Mesendoderm (in vitro differentiated cells): ENCODE measurements at regions not wholly inside any gene's neighbourhood (a gene's known extent, or its start where the extent isn't known, plus 50 kb on each side); places are given as distances from the start of the nearest gene placed in this dataset.
"Not testable (repeated sequence)": the region's sequence is repeated elsewhere in the genome, so short reads cannot be mapped to it uniquely, and the experiment has no call there.

Source experiments
- DNase-seq: peaks from one replicate; pipeline ENCODE4 v3.0.0; 2013
- H2AK5ac ChIP-seq: 2 replicates; pipeline ENCODE4 v1.6.1; 2013; ENCODE audit warnings: low read length, inconsistent platforms
- H2BK120ac ChIP-seq: 2 replicates; pipeline ENCODE4 v1.6.1; 2013; ENCODE audit warnings: low read depth, mild to moderate bottlenecking, low read length, moderate library complexity, mixed read lengths
- H2BK15ac ChIP-seq: replicated peaks from 2 replicates; pipeline ENCODE4 v1.6.1; 2013; ENCODE audit warnings: low read depth, mild to moderate bottlenecking, moderate library complexity
- H2BK5ac ChIP-seq: 2 replicates; pipeline ENCODE4 v1.6.1; 2013; ENCODE audit warnings: low read length, inconsistent platforms
- H3K18ac ChIP-seq: 2 replicates; pipeline ENCODE4 v1.6.1; 2013; ENCODE audit warnings: mild to moderate bottlenecking, low read length, mixed read lengths
- H3K23ac ChIP-seq: one replicate; pipeline ENCODE4 v1.6.1; 2013; ENCODE audit warnings: low read length
- H3K27ac ChIP-seq: 2 replicates; pipeline ENCODE4 v1.5.1; 2013; ENCODE audit warnings: low read depth, mild to moderate bottlenecking, inconsistent platforms, low read length, moderate library complexity
- H3K27me3 ChIP-seq: 2 replicates; pipeline ENCODE4 v1.6.1; 2013; ENCODE audit warnings: low read length, control low read depth, mild to moderate bottlenecking, inconsistent platforms; ENCODE audit not compliant: insufficient read depth, poor library complexity
- H3K36me3 ChIP-seq: 2 replicates; pipeline ENCODE4 v1.6.1; 2013; ENCODE audit warnings: low read length, inconsistent platforms; ENCODE audit not compliant: control insufficient read depth, insufficient read depth
- H3K4ac ChIP-seq: one replicate; pipeline ENCODE4 v1.6.1; 2013; ENCODE audit warnings: low read depth, mild to moderate bottlenecking, low read length, moderate library complexity
- H3K4me1 ChIP-seq: 2 replicates; pipeline ENCODE4 v1.6.1; 2013; ENCODE audit warnings: low read depth, low read length, inconsistent platforms; ENCODE audit not compliant: control insufficient read depth
- H3K4me2 ChIP-seq: 2 replicates; pipeline ENCODE4 v1.6.1; 2013; ENCODE audit warnings: low read length
- H3K4me3 ChIP-seq: 2 replicates; pipeline ENCODE4 v1.5.1; 2013; ENCODE audit warnings: mild to moderate bottlenecking, low read length
- H3K56ac ChIP-seq: one replicate; pipeline ENCODE4 v1.6.1; 2013; ENCODE audit warnings: low read length
- H3K79me1 ChIP-seq: 2 replicates; pipeline ENCODE4 v1.6.1; 2013; ENCODE audit warnings: low read length, inconsistent platforms
- H3K79me2 ChIP-seq: 2 replicates; pipeline ENCODE4 v1.6.1; 2013; ENCODE audit warnings: mild to moderate bottlenecking, low read length; ENCODE audit not compliant: control insufficient read depth, insufficient read depth
- H3K9ac ChIP-seq: 2 replicates; pipeline ENCODE4 v1.6.1; 2013; ENCODE audit warnings: low read length, inconsistent platforms
- H4K5ac ChIP-seq: one replicate; pipeline ENCODE4 v1.6.1; 2013; ENCODE audit warnings: low read length
- H4K8ac ChIP-seq: one replicate; pipeline ENCODE4 v1.6.1; 2013; ENCODE audit warnings: low read depth, mild to moderate bottlenecking, control low read depth, low read length, moderate library complexity
- WGBS: extraction: QIAGEN DNeasy Blood & Tissue Kit; methylation state at CpG from one replicate; pipeline ENCODE4 v1.1.7; 2013; ENCODE audit warnings: low lambda C conversion rate, missing lambda C conversion rate; ENCODE audit not compliant: insufficient coverage; ENCODE audit errors: extremely low coverage; 5-methylcytosine and 5-hydroxymethylcytosine counted together

GRCh38 chr2:144774809-144775208, 254.9 kb upstream of the ZEB2 start:
- Histone ChIP-seq H3K27me3 (no peaks in the 10 kb centered on the region), H3K79me1 (no peaks in the 10 kb centered on the region), H2BK15ac (no peak overlapping the region), H2AK5ac (no peak overlapping the region), H3K4ac (no peak overlapping the region), H3K4me3 (no peak overlapping the region), H3K79me2 (no peaks in the 10 kb centered on the region), H3K4me1 (no peaks in the 10 kb centered on the region), H3K36me3 (no peaks in the 10 kb centered on the region), H3K4me2 (no peak overlapping the region), H3K56ac (no peak overlapping the region), H3K18ac (no peak overlapping the region), H2BK5ac (no peak overlapping the region), H3K23ac (no peak overlapping the region), H4K5ac (no peak overlapping the region), H3K9ac (no peak overlapping the region), H4K8ac (no peak overlapping the region), H3K27ac (no peak overlapping the region), H2BK120ac (no peak overlapping the region)
- DNase-seq, result no peak

- DNase-seq, result no peak
- Histone ChIP-seq H3K4ac (no peak overlapping the region), H3K4me2 (no peak overlapping the region), H4K8ac (no peak overlapping the region), H2BK5ac (no peak overlapping the region), H3K9ac (no peak overlapping the region), H2AK5ac (no peak overlapping the region), H3K79me1 (no peaks in the 10 kb centered on the region), H2BK120ac (no peak overlapping the region), H3K79me2 (no peaks in the 10 kb centered on the region), H3K4me3 (no peak overlapping the region), H2BK15ac (no peak overlapping the region), H3K27ac (no peak overlapping the region), H3K56ac (no peak overlapping the region), H3K4me1 (no peaks in the 10 kb centered on the region), H3K18ac (no peak overlapping the region), H3K27me3 (no peaks in the 10 kb centered on the region), H3K23ac (no peak overlapping the region), H4K5ac (no peak overlapping the region), H3K36me3 (no peaks in the 10 kb centered on the region)
- WGBS, result no CpG with 5 or more reads among the region's 3 CpGs
Measured at GRCh38 chr2:144771348-144771747, 251.4 kb upstream of the ZEB2 start.

- Histone ChIP-seq H2AK5ac (no peak overlapping the region), H3K4ac (no peak overlapping the region), H3K27ac (no peak overlapping the region), H3K4me1 (no peaks in the 10 kb centered on the region), H3K79me2 (no peaks in the 10 kb centered on the region), H2BK5ac (no peak overlapping the region), H3K79me1 (no peaks in the 10 kb centered on the region), H3K9ac (no peak overlapping the region), H3K4me2 (no peak overlapping the region), H2BK15ac (no peak overlapping the region), H3K36me3 (no peaks in the 10 kb centered on the region), H3K56ac (no peak overlapping the region), H4K8ac (no peak overlapping the region), H3K4me3 (no peak overlapping the region), H3K23ac (no peak overlapping the region), H3K18ac (no peak overlapping the region), H2BK120ac (no peak overlapping the region), H3K27me3 (no peaks in the 10 kb centered on the region), H4K5ac (no peak overlapping the region)
- no peak for DNase-seq
- no CpG with 5 or more reads among the region's 6 CpGs for WGBS
Measured at GRCh38 chr2:144770616-144771230, 250.8 kb upstream of the ZEB2 start.

- not testable (repeated sequence) for H4K8ac ChIP-seq, DNase-seq, H3K9ac ChIP-seq, H2BK120ac ChIP-seq, H3K4me2 ChIP-seq, H3K79me2 ChIP-seq, H3K4ac ChIP-seq, H3K27ac ChIP-seq, H3K23ac ChIP-seq, H3K4me1 ChIP-seq, H3K4me3 ChIP-seq, H3K36me3 ChIP-seq, H2BK15ac ChIP-seq, H3K27me3 ChIP-seq, H3K79me1 ChIP-seq, H4K5ac ChIP-seq, H2AK5ac ChIP-seq, H2BK5ac ChIP-seq, H3K56ac ChIP-seq, H3K18ac ChIP-seq
- WGBS, result no CpG with 5 or more reads among the region's 2 CpGs
Measured at GRCh38 chr2:144760939-144761338, 241.0 kb upstream of the ZEB2 start.

GRCh38 chr2:144759746-144760145, 239.8 kb upstream of the ZEB2 start:
- Histone ChIP-seq H3K27me3 (no peaks in the 10 kb centered on the region), H3K23ac (no peak overlapping the region), H2BK120ac (no peak overlapping the region), H4K5ac (no peak overlapping the region), H3K56ac (no peak overlapping the region), H2AK5ac (no peak overlapping the region), H3K79me2 (no peaks in the 10 kb centered on the region), H3K79me1 (no peaks in the 10 kb centered on the region), H3K4ac (no peak overlapping the region), H2BK5ac (no peak overlapping the region), H3K9ac (no peak overlapping the region), H3K36me3 (no peaks in the 10 kb centered on the region), H3K4me2 (no peak overlapping the region), H4K8ac (no peak overlapping the region), H3K18ac (no peak overlapping the region), H2BK15ac (no peak overlapping the region), H3K4me3 (no peak overlapping the region), H3K27ac (no peak overlapping the region), H3K4me1 (no peaks in the 10 kb centered on the region)
- DNase-seq, result peak; percentile 14

- H3K79me1 ChIP-seq, H2BK120ac ChIP-seq, H3K4me1 ChIP-seq, H3K27me3 ChIP-seq, DNase-seq, H3K36me3 ChIP-seq, H3K4ac ChIP-seq, H3K27ac ChIP-seq, H2BK15ac ChIP-seq, H3K23ac ChIP-seq, H2BK5ac ChIP-seq, H4K5ac ChIP-seq, H3K9ac ChIP-seq, H3K18ac ChIP-seq, H3K56ac ChIP-seq, H3K4me2 ChIP-seq, H3K79me2 ChIP-seq, H3K4me3 ChIP-seq, H4K8ac ChIP-seq, H2AK5ac ChIP-seq: not testable (repeated sequence)
Measured at GRCh38 chr2:144758196-144758595, 238.3 kb upstream of the ZEB2 start.
